Parathyroid adenoma (tissue), 2 donors: ENCODE measurements at regions not wholly inside any gene's neighbourhood (a gene's known extent, or its start where the extent isn't known, plus 50 kb on each side); places are given as distances from the start of the nearest gene placed in this dataset.

Experiments used
- H2AFZ ChIP-seq: fragments of 300-600 bp; sonication (generic); one replicate; pipeline ENCODE4 v1.7.0; 2017; ENCODE audit warnings: antibody characterized with exemption, mild to moderate bottlenecking
- H3K27ac ChIP-seq: fragments of 300-600 bp; sonication (generic); one replicate; pipeline ENCODE4 v1.7.0; 2017
- H3K27me3 ChIP-seq: fragments of 300-600 bp; sonication (generic); one replicate; pipeline ENCODE4 v1.7.0; 2017; ENCODE audit warnings: low read length; ENCODE audit not compliant: control insufficient read depth, insufficient read depth
- H3K36me3 ChIP-seq: fragments of 300-600 bp; sonication (generic); one replicate; pipeline ENCODE4 v1.7.0; 2017; ENCODE audit warnings: low read length; ENCODE audit not compliant: control insufficient read depth, insufficient read depth
- H3K4me1 ChIP-seq: fragments of 300-600 bp; sonication (generic); one replicate; pipeline ENCODE4 v1.7.0; 2017; ENCODE audit warnings: control low read depth
- H3K4me2 ChIP-seq: fragments of 300-600 bp; sonication (generic); one replicate; pipeline ENCODE4 v1.7.0; 2017; ENCODE audit warnings: low read length
- H3K4me3 ChIP-seq: fragments of 300-600 bp; sonication (generic); one replicate; pipeline ENCODE4 v1.7.0; 2017; ENCODE audit warnings: low read depth, low read length
- H3K79me2 ChIP-seq: fragments of 300-600 bp; sonication (generic); one replicate; pipeline ENCODE4 v1.7.0; 2017; ENCODE audit warnings: control low read depth
- H3K9ac ChIP-seq: fragments of 300-600 bp; sonication (generic); one replicate; pipeline ENCODE4 v1.7.0; 2017; ENCODE audit warnings: mild to moderate bottlenecking
- H3K9me3 ChIP-seq: fragments of 300-600 bp; sonication (generic); one replicate; pipeline ENCODE4 v1.7.0; 2017; ENCODE audit warnings: low read length; ENCODE audit not compliant: control insufficient read depth
- CTCF ChIP-seq: fragments of 300-600 bp; sonication (generic); IDR thresholded peaks from one replicate; pipeline ENCODE4 v1.7.0; 2017; ENCODE audit warnings: antibody characterized with exemption, mild to moderate bottlenecking
- donor health status: primary hyperparathyroidism.

- Histone ChIP-seq H3K36me3 (no peaks in the 10 kb centered on the region), H3K27me3 (no peaks in the 10 kb centered on the region), H3K4me3 (no peak overlapping the region), H3K9me3 (no peaks in the 10 kb centered on the region), H2AFZ (no peak overlapping the region), H3K27ac (no peak overlapping the region), H3K4me1 (no peaks in the 10 kb centered on the region), H3K79me2 (no peaks in the 10 kb centered on the region), H3K4me2 (no peak overlapping the region), H3K9ac (no peak overlapping the region)
- TF ChIP-seq CTCF: no peak
Observed at GRCh38 chr1:63024132-63024531, 240.2 kb downstream of the ATG4C start.

GRCh38 chr1:63027176-63027575, 243.2 kb downstream of the ATG4C start:
- Histone ChIP-seq H3K9ac (no peak overlapping the region), H3K4me1 (no peaks in the 10 kb centered on the region), H3K4me3 (no peak overlapping the region), H3K27ac (no peak overlapping the region), H3K79me2 (no peaks in the 10 kb centered on the region), H3K36me3 (no peaks in the 10 kb centered on the region), H2AFZ (no peak overlapping the region), H3K27me3 (no peaks in the 10 kb centered on the region), H3K9me3 (no peaks in the 10 kb centered on the region), H3K4me2 (no peak overlapping the region)
- TF ChIP-seq CTCF: no peak

- no peak overlapping the region for H3K9ac ChIP-seq
- no peaks in the 10 kb centered on the region for H3K27me3 ChIP-seq
- H3K36me3 ChIP-seq: no peaks in the 10 kb centered on the region
- H3K79me2 ChIP-seq: no peaks in the 10 kb centered on the region
- H3K27ac ChIP-seq: no peak overlapping the region
- H3K4me2 ChIP-seq: no peak overlapping the region
- no peak overlapping the region for H3K4me3 ChIP-seq
- H3K4me1 ChIP-seq: no peaks in the 10 kb centered on the region
- no peak for TF ChIP-seq CTCF
- H3K9me3 ChIP-seq: no peaks in the 10 kb centered on the region
- no peak overlapping the region for H2AFZ ChIP-seq
Observed at GRCh38 chr1:63032171-63032570, 248.2 kb downstream of the ATG4C start.

- Histone ChIP-seq H3K27ac (no peak overlapping the region), H3K36me3 (no peaks in the 10 kb centered on the region), H3K4me1 (no peaks in the 10 kb centered on the region), H3K27me3 (no peaks in the 10 kb centered on the region), H3K4me3 (no peak overlapping the region), H3K79me2 (no peaks in the 10 kb centered on the region), H3K4me2 (no peak overlapping the region), H3K9ac (no peak overlapping the region), H3K9me3 (no peaks in the 10 kb centered on the region), H2AFZ (no peak overlapping the region)
- TF ChIP-seq CTCF: no peak
Observed at GRCh38 chr1:63033211-63033610, 249.3 kb downstream of the ATG4C start.

GRCh38 chr1:63034256-63034655, 250.3 kb downstream of the ATG4C start:
- Histone ChIP-seq H3K9me3 (no peaks in the 10 kb centered on the region), H3K79me2 (no peaks in the 10 kb centered on the region), H3K4me3 (no peak overlapping the region), H3K27ac (no peak overlapping the region), H3K9ac (no peak overlapping the region), H3K27me3 (no peaks in the 10 kb centered on the region), H3K36me3 (no peaks in the 10 kb centered on the region), H3K4me1 (no peaks in the 10 kb centered on the region), H2AFZ (no peak overlapping the region), H3K4me2 (no peak overlapping the region)
- no peak for TF ChIP-seq CTCF
